ENCODE measurements at regions not wholly inside any gene's neighbourhood (a gene's known extent, or its start where the extent isn't known, plus 50 kb on each side); places are given as distances from the start of the nearest gene placed in this dataset.

- H3K4me3 ChIP-seq (ENCODE audit: low read depth, low read length): peak overlapping the region; percentile 56
- no peak for DNase-seq (ENCODE audit: low read depth)
- TF ChIP-seq, protein P1, sequence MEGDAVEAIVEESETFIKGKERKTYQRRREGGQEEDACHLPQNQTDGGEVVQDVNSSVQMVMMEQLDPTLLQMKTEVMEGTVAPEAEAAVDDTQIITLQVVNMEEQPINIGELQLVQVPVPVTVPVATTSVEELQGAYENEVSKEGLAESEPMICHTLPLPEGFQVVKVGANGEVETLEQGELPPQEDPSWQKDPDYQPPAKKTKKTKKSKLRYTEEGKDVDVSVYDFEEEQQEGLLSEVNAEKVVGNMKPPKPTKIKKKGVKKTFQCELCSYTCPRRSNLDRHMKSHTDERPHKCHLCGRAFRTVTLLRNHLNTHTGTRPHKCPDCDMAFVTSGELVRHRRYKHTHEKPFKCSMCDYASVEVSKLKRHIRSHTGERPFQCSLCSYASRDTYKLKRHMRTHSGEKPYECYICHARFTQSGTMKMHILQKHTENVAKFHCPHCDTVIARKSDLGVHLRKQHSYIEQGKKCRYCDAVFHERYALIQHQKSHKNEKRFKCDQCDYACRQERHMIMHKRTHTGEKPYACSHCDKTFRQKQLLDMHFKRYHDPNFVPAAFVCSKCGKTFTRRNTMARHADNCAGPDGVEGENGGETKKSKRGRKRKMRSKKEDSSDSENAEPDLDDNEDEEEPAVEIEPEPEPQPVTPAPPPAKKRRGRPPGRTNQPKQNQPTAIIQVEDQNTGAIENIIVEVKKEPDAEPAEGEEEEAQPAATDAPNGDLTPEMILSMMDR (conservative IDR thresholded peaks at IDR 0.05; ENCODE audit: low read depth, low read length): no peak
Observed at GRCh38 chr7:42492920-42493319, 255.9 kb upstream of the GLI3 start.

GRCh38 chr7:42491106-42491505 is 254.1 kb upstream of the GLI3 start:
- no peak overlapping the region for H3K4me3 ChIP-seq (ENCODE audit: low read depth, low read length)

GRCh38 chr7:42489299-42489698 is 252.3 kb upstream of the GLI3 start:
- TF ChIP-seq, protein P1 (conservative IDR thresholded peaks at IDR 0.05; ENCODE audit: low read depth, low read length): no peak
- H3K4me3 ChIP-seq (ENCODE audit: low read depth, low read length): no peak overlapping the region
- no peak for DNase-seq (ENCODE audit: low read depth)

More at GRCh38 chr7:42491106-42491505, 254.1 kb upstream of the GLI3 start:
- DNase-seq (ENCODE audit: low read depth): no peak
- TF ChIP-seq, protein P1 (conservative IDR thresholded peaks at IDR 0.05; ENCODE audit: low read depth, low read length): no peak

- TF ChIP-seq, protein P1 (conservative IDR thresholded peaks at IDR 0.05; ENCODE audit: low read depth, low read length): no peak
- DNase-seq (ENCODE audit: low read depth): no peak
- H3K4me3 ChIP-seq (ENCODE audit: low read depth, low read length): no peak overlapping the region
Observed at GRCh38 chr7:42485301-42485766, 248.3 kb upstream of the GLI3 start.

DNA sequence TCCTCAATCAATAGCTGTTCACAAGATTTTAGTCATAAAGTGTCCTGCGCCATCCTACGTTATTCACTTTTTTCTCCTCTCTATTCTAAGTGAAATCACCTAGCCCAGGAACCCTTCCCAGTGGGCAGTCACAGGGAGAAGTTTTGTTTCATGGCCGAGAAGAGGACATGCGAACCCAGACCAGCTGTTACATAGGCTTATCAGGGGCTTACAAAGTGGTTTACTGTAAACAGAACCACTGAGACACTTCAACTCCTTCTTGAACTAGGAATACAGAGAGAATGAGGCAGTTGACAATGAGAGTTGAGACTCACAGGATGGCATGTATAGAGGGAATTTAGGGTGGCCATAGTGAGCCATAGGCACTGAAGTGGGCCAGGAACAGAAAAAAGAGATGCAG is 246.9 kb upstream of the GLI3 start:
- no peak overlapping the region for H3K4me3 ChIP-seq (ENCODE audit: low read depth, low read length)
- TF ChIP-seq, protein P1 (conservative IDR thresholded peaks at IDR 0.05; ENCODE audit: low read depth, low read length): no peak
- DNase-seq (ENCODE audit: low read depth): no peak

- TF ChIP-seq, protein P1 (conservative IDR thresholded peaks at IDR 0.05; ENCODE audit: low read depth, low read length): no peak
- DNase-seq (ENCODE audit: low read depth): no peak
- H3K4me3 ChIP-seq (ENCODE audit: low read depth, low read length): no peak overlapping the region
Observed at GRCh38 chr7:42479816-42480633, 243.0 kb upstream of the GLI3 start.

DNA sequence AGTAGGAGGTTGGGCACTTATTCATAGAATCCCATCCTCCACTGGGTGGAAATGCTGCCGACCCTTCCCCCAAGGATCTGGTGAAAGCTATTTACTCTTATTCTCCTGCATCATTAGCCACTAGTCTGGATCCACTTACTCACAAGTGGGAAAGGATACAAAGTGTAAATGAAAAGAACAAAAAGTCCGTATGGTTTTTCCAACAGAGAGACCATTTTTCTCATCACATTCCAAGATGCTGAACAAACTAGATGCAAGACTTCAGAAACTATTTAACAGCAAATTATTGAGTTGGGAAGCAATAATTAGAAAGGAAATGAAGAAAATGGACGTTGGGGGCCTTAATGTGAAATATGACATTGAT is 242.4 kb upstream of the GLI3 start:
- TF ChIP-seq, protein P1 (conservative IDR thresholded peaks at IDR 0.05; ENCODE audit: low read depth, low read length): no peak
- DNase-seq (ENCODE audit: low read depth): no peak
- H3K4me3 ChIP-seq (ENCODE audit: low read depth, low read length): no peak overlapping the region

All from epithelial cell of proximal tubule (primary cell).